CD14-positive monocyte (primary cell): ENCODE measurements at regions not wholly inside any gene's neighbourhood (a gene's known extent, or its start where the extent isn't known, plus 50 kb on each side); places are given as distances from the start of the nearest gene placed in this dataset.

Source experiments
- DNase-seq, 3 donors: peaks; one replicate each; pipeline ENCODE4 v3.0.0-alpha.2; 2011 to 2022
- H2AFZ ChIP-seq: 2 replicates; pipeline ENCODE4 v1.6.0; 2012; ENCODE audit warnings: mild to moderate bottlenecking, low read depth, low read length, inconsistent platforms; ENCODE audit not compliant: insufficient read depth, poor library complexity, severe bottlenecking
- H3K27ac ChIP-seq, 2 donors: 1 replicate in 1 of 2; 2 replicates in 1 of 2; pipeline ENCODE4 v1.5.1; 2012 to 2013; ENCODE audit warnings: low read length in 2 of 2, control low read depth in 1 of 2, inconsistent platforms in 1 of 2, low read depth in 1 of 2, mild to moderate bottlenecking in 1 of 2
- H3K27me3 ChIP-seq, 2 donors: one replicate each; pipeline versions ENCODE4 v1.6.0 to v1.6.1; 2011 to 2013; ENCODE audit warnings: low read length in 2 of 2; ENCODE audit not compliant: control insufficient read depth in 2 of 2, insufficient read depth in 2 of 2
- H3K36me3 ChIP-seq, 2 donors: replicated peaks in 1 of 2; 1 replicate in 1 of 2; 2 replicates in 1 of 2; pipeline versions ENCODE4 v1.5.1 to v1.6.1; 2012 to 2013; ENCODE audit warnings: low read length in 2 of 2, control low read depth in 1 of 2, inconsistent platforms in 1 of 2, mild to moderate bottlenecking in 1 of 2; ENCODE audit not compliant: insufficient read depth in 2 of 2, control insufficient read depth in 1 of 2
- H3K4me1 ChIP-seq, 2 donors: 1 replicate in 1 of 2; 2 replicates in 1 of 2; pipeline versions ENCODE4 v1.5.1 to v1.6.1; 2012 to 2013; ENCODE audit warnings: low read length in 2 of 2, control low read depth in 1 of 2, inconsistent platforms in 1 of 2, mild to moderate bottlenecking in 1 of 2, moderate library complexity in 1 of 2; ENCODE audit not compliant: insufficient read depth in 2 of 2, control insufficient read depth in 1 of 2
- H3K4me2 ChIP-seq: replicated peaks from 2 replicates; pipeline ENCODE3; 2012; ENCODE audit warnings: low read length, moderate library complexity, mild to moderate bottlenecking; ENCODE audit not compliant: poor library complexity, severe bottlenecking; ENCODE audit errors: extremely low read depth
- H3K4me3 ChIP-seq, 3 experiments: fragments of 200-600 bp in 1 of 3; sonication (generic) in 1 of 3; replicated peaks in 1 of 3; 1 replicate in 2 of 3; 2 replicates in 1 of 3; pipeline ENCODE4 v1.5.1; 2011 to 2013; ENCODE audit warnings: low read length in 3 of 3, mild to moderate bottlenecking in 3 of 3, control low read depth in 2 of 3, low read depth in 2 of 3, inconsistent platforms in 1 of 3, moderate library complexity in 1 of 3
- H3K79me2 ChIP-seq: 2 replicates; pipeline ENCODE4 v1.6.0; 2012; ENCODE audit warnings: mild to moderate bottlenecking, control low read depth, inconsistent platforms, low read length, moderate library complexity; ENCODE audit not compliant: insufficient read depth
- H3K9ac ChIP-seq: 2 replicates; pipeline ENCODE4 v1.6.0; 2017; ENCODE audit warnings: low read length, mild to moderate bottlenecking; ENCODE audit not compliant: insufficient read depth, poor library complexity, severe bottlenecking
- H3K9me3 ChIP-seq, 2 donors: replicated peaks in 1 of 2; 1 replicate in 1 of 2; 2 replicates in 1 of 2; pipeline versions ENCODE4 v1.5.1 to v1.6.1; 2012 to 2013; ENCODE audit warnings: low read length in 2 of 2, control low read depth in 1 of 2; ENCODE audit not compliant: control insufficient read depth in 1 of 2, insufficient read depth in 1 of 2
- H4K20me1 ChIP-seq: 2 replicates; pipeline ENCODE4 v1.6.0; 2012; ENCODE audit warnings: mild to moderate bottlenecking, low read length, control low read depth, moderate library complexity; ENCODE audit not compliant: insufficient read depth
- H3K27ac Mint-ChIP-seq, 7 donors: one replicate each; pipeline ENCODE4 v1.8.0; 2020; ENCODE audit warnings: mild to moderate bottlenecking in 7 of 7, mixed read lengths in 7 of 7, moderate library complexity in 6 of 7, inconsistent platforms in 2 of 7
- H3K27me3 Mint-ChIP-seq, 3 donors: one replicate each; pipeline ENCODE4 v1.8.0; 2021 to 2022; ENCODE audit warnings: low read depth in 3 of 3, mild to moderate bottlenecking in 3 of 3, mixed read lengths in 3 of 3, moderate library complexity in 3 of 3, inconsistent platforms in 1 of 3
- H3K36me3 Mint-ChIP-seq, 2 donors: one replicate each; pipeline ENCODE4 v1.8.0; 2020; ENCODE audit warnings: mixed read lengths in 2 of 2, inconsistent platforms in 1 of 2, mild to moderate bottlenecking in 1 of 2
- H3K4me1 Mint-ChIP-seq: one replicate; pipeline ENCODE4 v1.8.0; 2020; ENCODE audit warnings: mild to moderate bottlenecking, mixed read lengths
- H3K4me3 Mint-ChIP-seq, 2 donors: one replicate each; pipeline ENCODE4 v1.8.0; 2020; ENCODE audit warnings: mild to moderate bottlenecking in 2 of 2, mixed read lengths in 2 of 2, moderate library complexity in 1 of 2
- H3K9me3 Mint-ChIP-seq, 7 donors: one replicate each; pipeline ENCODE4 v1.8.0; 2020 to 2022; ENCODE audit warnings: mixed read lengths in 7 of 7, mild to moderate bottlenecking in 6 of 7, moderate library complexity in 6 of 7, inconsistent platforms in 2 of 7
- CTCF ChIP-seq: fragments of 200-600 bp; IDR thresholded peaks from one replicate; pipeline ENCODE4 v1.8.0; 2022; ENCODE audit warnings: antibody characterized with exemption, mild to moderate bottlenecking
- WGBS: methylation state at CpG from one replicate; pipeline ENCODE4 v1.1.5; 2013; ENCODE audit warnings: missing lambda C conversion rate; ENCODE audit not compliant: insufficient coverage; 5-methylcytosine and 5-hydroxymethylcytosine counted together
- intact Hi-C, 2 donors: fragments of 100-400 bp; cut with micrococcal nuclease; formaldehyde crosslinking; loops; one replicate each; pipeline versions ENCODE4 v1.15.0 to v1.15.1; 2023

- H3K27ac Mint-ChIP-seq = no peak overlapping the region
- no peaks in the 10 kb centered on the region for H4K20me1 ChIP-seq
- H2AFZ ChIP-seq = no peak overlapping the region
- no peak overlapping the region for H3K4me3 ChIP-seq
- no peaks in the 10 kb centered on the region for H3K36me3 Mint-ChIP-seq
- H3K9ac ChIP-seq = no peak overlapping the region
- no peaks in the 10 kb centered on the region for H3K9me3 ChIP-seq
- H3K79me2 ChIP-seq = no peaks in the 10 kb centered on the region
- TF ChIP-seq CTCF = no peak
- H3K27me3 Mint-ChIP-seq = peaks cover 0 to 1% (median 1%) of the 10 kb centered on the region in 3 donors
- 42% methylated on average over 2 of the region's 6 CpGs for WGBS
- H3K4me1 ChIP-seq = no peaks in the 10 kb centered on the region
- no peak overlapping the region for H3K4me2 ChIP-seq
- H3K4me1 Mint-ChIP-seq = no peaks in the 10 kb centered on the region
- no peak for DNase-seq
- no peaks in the 10 kb centered on the region for H3K36me3 ChIP-seq
- peak overlapping the region in 1 of 2 donors; percentile 37 for H3K4me3 Mint-ChIP-seq
- no peaks in the 10 kb centered on the region for H3K27me3 ChIP-seq
- H3K27ac ChIP-seq = no peak overlapping the region
- peaks cover 0 to 8% (median 2%) of the 10 kb centered on the region in 7 donors for H3K9me3 Mint-ChIP-seq
- intact Hi-C loops = no loop called here
Observed at GRCh38 chr3:118808723-118809122, 225.9 kb downstream of the IGSF11 start.

- Histone ChIP-seq H3K27me3 (no peaks in the 10 kb centered on the region), H4K20me1 (no peaks in the 10 kb centered on the region), H3K9ac (no peak overlapping the region), H3K4me3 (no peak overlapping the region), H3K27ac (no peak overlapping the region), H3K79me2 (no peaks in the 10 kb centered on the region), H2AFZ (no peak overlapping the region), H3K36me3 (no peaks in the 10 kb centered on the region), H3K9me3 (no peaks in the 10 kb centered on the region), H3K4me1 (no peaks in the 10 kb centered on the region), H3K4me2 (no peak overlapping the region)
- Mint-ChIP-seq H3K27ac (no peak overlapping the region), H3K4me3 (no peak overlapping the region), H3K36me3 (no peaks in the 10 kb centered on the region), H3K9me3 (peaks cover 0 to 8% (median 2%) of the 10 kb centered on the region in 7 donors), H3K27me3 (peaks cover 0 to 1% (median 1%) of the 10 kb centered on the region in 3 donors), H3K4me1 (no peaks in the 10 kb centered on the region)
- no CpG with 5 or more reads among the region's 9 CpGs for WGBS
- no peak for TF ChIP-seq CTCF
- no peak for DNase-seq
- intact Hi-C loops = no loop called here
Observed at GRCh38 chr3:118809696-118810498, 224.7 kb downstream of the IGSF11 start.
